DND-41 (cell line): ENCODE measurements at regions not wholly inside any gene's neighbourhood (a gene's known extent, or its start where the extent isn't known, plus 50 kb on each side); places are given as distances from the start of the nearest gene placed in this dataset.

Source experiments
- CTCF ChIP-seq: IDR thresholded peaks from 2 replicates; pipeline ENCODE4 v1.5.1; 2012; ENCODE audit warnings: borderline replicate concordance, low read length, moderate library complexity, mild to moderate bottlenecking; ENCODE audit not compliant: poor library complexity, severe bottlenecking; ENCODE audit errors: extremely low read depth
- EZH2 ChIP-seq: IDR thresholded peaks from 3 replicates; pipeline ENCODE4 v1.6.1; 2012; ENCODE audit warnings: borderline replicate concordance, low read depth, mild to moderate bottlenecking, moderate library complexity, low read length, inconsistent platforms; ENCODE audit not compliant: severe bottlenecking

GRCh38 chr13:73433458-73433857 lies 374.7 kb downstream of the KLF5 start:
- no peak for TF ChIP-seq CTCF
- TF ChIP-seq EZH2 = no peak
